Fibroblast of skin of abdomen (primary cell): ENCODE measurements at regions not wholly inside any gene's neighbourhood (a gene's known extent, or its start where the extent isn't known, plus 50 kb on each side); places are given as distances from the start of the nearest gene placed in this dataset.
"Not testable (repeated sequence)": the region's sequence is repeated elsewhere in the genome, so short reads cannot be mapped to it uniquely, and the experiment has no call there.

ENCODE experiments used
- DNase-seq: peaks from one replicate; pipeline ENCODE4 v3.0.0-alpha.2; 2013

- DNase-seq = no peak
Measured at GRCh38 chr14:43369710-43370564, 1137.1 kb downstream of the FSCB start.

GRCh38 chr14:43362586-43362985 lies 1144.5 kb downstream of the FSCB start:
- no peak for DNase-seq

DNA sequence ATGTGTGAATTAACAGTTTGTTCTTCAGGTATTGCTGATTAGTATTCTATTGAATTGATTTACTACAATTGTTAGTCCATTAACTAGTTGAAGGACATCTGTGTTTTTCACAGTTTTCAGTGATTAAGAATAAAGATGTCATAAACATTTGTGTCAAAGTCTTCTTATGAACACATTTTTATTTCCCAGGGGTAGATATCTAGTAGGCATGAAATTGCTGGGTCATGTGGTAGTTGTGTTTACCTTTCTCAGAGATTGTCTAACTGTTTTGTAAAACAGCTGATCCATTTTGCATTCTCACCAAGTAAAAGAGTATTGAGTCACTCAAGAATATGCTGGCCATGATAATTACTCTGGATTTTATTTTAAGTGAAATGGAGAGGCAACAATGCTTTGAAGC lies 1145.3 kb downstream of the FSCB start:
- no peak for DNase-seq

GRCh38 chr14:43360239-43360638 lies 1146.8 kb downstream of the FSCB start:
- DNase-seq = no peak

DNA sequence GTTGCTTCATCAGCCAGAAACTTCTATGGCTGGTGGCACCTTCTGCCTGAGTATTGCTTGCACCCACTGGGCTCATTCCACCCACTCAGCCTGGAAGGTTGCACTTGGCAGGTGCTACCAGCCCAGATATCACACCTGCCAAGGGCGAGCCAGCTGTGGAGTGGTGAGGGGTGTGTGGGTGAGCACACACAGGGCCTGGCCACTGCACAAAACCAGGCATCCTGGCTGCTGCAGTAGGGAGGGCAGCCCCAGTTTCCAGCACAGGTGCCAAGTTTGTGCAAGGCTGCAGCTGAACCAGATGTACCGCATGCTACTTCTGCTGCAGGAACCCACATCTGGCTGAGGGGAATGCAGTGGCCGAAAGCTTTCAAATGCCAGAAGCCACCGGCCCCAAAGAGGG lies 1147.8 kb downstream of the FSCB start:
- no peak for DNase-seq

DNA sequence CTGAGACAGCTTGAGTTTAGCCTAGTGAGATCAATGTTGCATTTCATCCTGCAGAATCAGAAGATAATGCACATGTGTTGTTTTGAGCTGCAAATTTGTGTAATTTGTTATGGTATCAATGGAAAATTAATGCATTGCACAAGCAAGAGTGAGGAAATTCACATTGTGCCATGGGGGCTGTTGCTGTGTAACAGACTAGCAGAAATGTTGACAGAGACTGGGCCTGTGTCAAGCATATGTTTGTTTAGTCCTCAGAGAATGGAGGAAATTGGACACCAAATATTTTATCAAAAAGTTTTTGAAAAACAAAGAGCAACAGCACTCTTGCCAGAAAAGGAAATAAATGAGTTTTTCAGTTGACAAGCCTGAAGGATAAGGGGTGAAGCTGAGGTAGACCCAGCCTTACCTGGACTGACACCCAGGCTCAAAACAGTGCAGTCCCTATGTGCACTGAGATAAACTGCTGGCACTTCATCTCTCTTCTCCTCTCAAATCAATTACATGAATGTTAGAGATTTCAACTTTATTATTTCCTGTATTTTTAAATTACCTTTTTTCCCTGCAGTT lies 1150.0 kb downstream of the FSCB start:
- no peak for DNase-seq

DNA sequence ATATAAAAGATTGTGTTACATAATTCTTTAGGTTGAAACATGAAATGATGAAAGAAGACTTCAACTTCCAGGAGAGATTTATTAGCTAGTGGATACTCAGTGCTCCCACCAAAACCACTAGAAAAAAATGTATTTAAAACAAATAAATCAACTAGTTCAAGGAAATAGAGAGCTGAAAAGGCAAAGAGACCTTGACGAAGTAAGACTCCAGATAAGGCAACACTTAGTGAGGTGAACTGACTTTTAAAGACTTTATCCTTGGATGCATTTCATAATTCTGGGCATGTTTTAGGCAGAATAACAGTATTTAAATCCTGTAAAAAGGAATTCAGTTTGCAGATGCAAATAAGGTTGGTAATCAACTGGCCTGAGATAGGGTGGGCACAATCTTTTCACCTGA lies 1150.7 kb downstream of the FSCB start:
- no peak for DNase-seq

GRCh38 chr14:43341921-43342320 lies 1165.2 kb downstream of the FSCB start:
- no peak for DNase-seq

DNA sequence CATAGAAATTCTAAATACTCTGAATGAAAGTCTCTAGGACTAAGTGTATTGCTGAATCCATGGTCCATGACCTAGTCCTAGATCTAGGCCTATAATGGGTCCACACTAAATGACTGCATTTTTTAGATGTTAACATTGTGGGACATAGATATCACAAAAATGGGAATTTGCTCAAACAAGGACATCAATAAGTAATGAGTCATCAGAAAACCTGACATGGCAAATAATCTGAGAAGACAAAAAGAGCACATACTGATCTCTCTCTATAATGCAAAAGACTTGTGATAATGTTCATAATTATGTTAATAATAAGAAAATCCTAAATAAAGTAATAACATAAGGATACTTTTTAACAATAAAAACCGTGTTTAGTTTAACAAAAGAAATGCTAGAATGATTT lies 1168.4 kb downstream of the FSCB start:
- no peak for DNase-seq

DNA sequence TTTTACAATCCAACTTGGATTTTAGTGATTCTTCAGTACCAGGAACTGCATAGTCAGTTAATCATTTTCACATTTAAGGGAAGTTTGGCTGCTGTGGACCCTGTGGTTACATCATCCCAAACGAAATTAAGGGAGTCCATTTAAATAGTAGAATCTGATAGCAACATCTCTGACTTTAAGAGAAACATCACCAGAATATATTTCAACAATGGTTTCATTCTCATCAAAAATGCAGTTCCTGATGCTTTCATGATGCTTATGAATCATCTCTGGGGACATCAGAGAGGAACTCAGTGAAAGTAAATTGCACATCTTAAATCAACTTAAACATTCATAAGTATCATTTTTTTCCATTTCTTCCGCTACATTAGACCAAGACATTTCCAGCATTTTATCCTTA lies 1170.7 kb downstream of the FSCB start:
- DNase-seq = no peak

- not testable (repeated sequence) for DNase-seq
Measured at GRCh38 chr14:43326501-43327407, 1180.3 kb downstream of the FSCB start.

DNA sequence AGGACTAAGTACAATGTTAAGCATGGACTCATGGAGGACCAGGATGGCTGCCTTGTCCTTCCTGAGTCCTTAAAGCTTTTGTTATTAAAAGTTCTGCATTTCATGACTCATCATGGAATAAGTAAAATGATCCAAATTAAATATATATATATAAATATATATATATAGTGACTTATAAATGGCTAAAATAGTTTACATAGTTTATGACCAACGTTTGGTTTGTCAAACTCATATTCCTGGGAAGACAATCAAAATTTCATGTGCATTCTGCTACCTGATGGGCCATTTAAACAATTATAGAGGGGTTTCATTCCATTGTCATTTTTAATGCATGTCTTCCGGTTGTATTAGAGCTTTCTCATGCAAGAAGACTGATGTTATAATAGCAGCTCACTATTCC lies 1190.7 kb downstream of the FSCB start:
- DNase-seq = no peak

- DNase-seq = no peak
Measured at GRCh38 chr14:43313719-43314118, 1193.4 kb downstream of the FSCB start.

DNA sequence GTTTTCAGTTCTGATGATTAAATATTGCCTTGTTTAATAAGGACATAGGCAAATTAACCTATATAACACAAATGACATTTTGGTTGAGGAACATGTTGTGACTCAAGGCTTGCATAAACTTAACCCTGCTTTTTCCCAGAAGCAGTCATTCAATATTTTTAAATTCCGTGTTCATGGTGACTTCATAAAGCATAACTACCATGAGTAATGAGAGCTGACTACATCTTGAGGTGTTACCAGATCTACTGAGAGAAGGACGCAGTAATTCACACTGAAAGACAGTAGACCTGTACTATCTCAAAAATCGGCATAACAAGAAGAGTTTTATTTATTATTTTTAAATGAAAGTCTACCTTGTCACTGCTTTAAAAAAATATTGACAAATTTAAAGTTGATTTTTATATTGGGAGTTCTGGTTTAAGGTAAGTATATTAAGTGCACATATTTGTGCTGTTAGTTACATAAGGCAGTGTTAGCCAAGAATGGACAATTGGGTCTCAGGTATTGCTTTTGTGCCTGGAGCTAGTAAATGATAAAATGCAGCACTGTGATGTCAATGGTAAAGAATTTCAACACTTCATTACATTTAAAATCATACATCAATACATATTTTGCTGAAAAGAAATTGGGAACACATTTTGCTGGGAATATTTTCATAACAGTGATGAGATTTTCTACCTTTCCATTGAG lies 1198.5 kb downstream of the FSCB start:
- no peak for DNase-seq

- no peak for DNase-seq
Measured at GRCh38 chr14:43307836-43308235, 1199.2 kb downstream of the FSCB start.

DNA sequence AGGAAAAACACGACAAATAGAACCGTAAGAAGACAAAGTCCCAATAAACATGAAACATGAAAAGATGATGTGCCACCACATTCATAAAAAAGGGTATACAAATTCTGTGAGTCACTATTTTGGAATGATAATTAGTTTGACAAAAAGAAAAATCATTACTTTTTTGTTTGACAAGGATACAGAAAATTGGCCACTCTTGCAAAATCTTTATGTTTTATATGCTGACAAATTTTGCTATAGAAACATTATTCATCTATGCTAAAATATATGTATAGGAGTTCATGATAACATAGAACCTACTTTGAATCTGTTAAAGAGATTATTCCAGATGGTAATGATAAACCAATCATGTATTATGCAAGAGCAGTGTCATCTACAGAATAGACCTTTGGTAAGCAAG lies 1201.0 kb downstream of the FSCB start:
- DNase-seq = no peak

DNA sequence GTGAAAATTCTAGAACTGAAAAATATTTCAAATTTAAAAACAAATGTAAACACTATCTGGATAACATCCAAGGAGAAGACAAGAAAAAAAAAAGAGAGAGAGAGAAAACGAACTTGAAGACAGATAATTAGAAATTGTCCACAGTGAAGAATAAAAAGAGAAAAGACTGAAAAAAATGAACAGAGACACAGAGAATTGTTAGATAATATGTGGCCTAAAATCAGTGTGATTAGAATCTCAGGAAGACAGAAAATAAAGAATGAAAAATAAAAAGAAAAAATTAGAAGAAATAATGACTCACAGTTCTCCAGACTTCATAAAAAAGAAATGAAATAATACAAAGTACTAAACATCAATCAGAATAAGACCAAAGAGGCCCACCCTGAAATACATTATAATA lies 1209.3 kb downstream of the FSCB start:
- no peak for DNase-seq

GRCh38 chr14:43296061-43296460 lies 1211.0 kb downstream of the FSCB start:
- DNase-seq = not testable (repeated sequence)

- DNase-seq = no peak
Measured at GRCh38 chr14:43285575-43285974, 1221.5 kb downstream of the FSCB start.

DNA sequence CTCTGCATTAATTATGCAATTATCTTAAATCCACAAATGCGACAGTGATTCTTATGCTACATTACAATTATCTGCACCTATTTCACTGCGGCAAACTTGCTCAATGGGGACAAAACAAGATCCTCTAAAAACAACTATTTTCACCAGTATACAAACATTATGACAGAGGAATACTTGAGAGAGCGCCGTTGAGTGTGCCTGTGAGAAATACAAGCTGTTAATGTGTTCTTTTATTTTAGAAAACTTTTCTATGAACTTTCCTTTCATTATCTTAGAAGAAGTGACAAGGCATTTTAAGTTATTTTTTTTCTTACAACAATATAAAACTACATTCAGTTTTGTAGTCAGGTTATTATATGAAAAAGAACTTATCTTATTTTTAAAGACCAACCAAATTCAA lies 1247.0 kb downstream of the FSCB start:
- DNase-seq = no peak

DNA sequence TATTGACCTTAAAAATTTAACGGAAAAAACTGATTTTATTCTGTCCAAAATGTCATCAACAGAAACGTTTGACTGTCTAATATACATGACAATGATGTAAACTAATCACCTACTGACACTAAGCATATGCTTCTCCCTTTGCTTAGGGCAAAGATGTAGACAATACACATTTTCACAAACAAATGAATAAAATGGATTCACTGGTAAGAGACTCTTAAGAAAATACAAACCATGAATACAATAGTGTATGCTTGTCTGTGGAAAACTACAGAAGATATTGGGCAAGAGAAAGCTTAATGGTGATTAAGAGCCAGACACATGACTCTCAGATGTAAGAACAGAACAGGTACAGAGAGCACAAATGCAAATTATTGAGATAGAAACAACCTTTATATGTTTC lies 1248.7 kb downstream of the FSCB start:
- DNase-seq = no peak

DNA sequence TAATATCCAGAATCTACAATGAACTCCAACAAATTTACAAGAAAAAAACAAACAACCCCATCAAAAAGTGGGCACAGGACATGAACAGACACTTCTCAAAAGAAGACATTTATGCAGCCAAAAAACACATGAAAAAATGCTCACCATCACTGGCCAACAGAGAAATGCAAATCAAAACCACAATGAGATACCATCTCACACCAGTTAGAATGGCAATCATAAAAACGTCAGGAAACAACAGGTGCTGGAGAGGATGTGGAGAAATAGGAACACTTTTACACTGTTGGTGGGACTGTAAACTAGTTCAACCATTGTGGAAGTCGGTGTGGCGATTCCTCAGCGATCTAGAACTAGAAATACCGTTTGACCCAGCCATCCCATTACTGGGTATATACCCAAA lies 1250.1 kb downstream of the FSCB start:
- DNase-seq = not testable (repeated sequence)

- no peak for DNase-seq
Measured at GRCh38 chr14:43252866-43253265, 1254.2 kb downstream of the FSCB start.
